ENCODE measurements at regions not wholly inside any gene's neighbourhood (a gene's known extent, or its start where the extent isn't known, plus 50 kb on each side); places are given as distances from the start of the nearest gene placed in this dataset.
"Not testable (repeated sequence)": the region's sequence is repeated elsewhere in the genome, so short reads cannot be mapped to it uniquely, and the experiment has no call there.

- DNase-seq = no peak
- intact Hi-C loops (cut with DNase I) = no loop called here
Measured at GRCh38 chr3:18189282-18190050, 235.7 kb downstream of the SATB1 start.

DNA sequence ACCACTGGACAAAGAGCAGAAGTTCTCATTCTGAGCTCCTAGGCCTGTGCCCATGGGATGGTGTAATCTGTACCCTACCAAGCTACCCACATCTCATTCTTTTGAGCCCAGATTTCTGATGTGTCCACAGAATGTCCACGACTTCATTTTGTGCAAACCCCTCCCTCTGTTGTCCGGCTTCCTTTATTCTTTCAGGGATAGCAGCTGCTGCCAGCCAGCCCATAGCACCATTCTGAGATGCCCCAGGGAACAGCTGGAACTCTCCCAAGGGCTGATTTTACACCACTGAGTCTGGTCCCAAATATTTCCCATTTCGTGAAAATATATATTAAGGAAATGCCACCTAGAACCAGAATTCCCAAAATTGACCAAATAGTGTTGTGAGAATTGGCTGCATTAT lies 236.6 kb downstream of the SATB1 start:
- Histone ChIP-seq H3K27me3 (no peaks in the 10 kb centered on the region), H3K9me3 (no peaks in the 10 kb centered on the region), H3K4me1 (no peaks in the 10 kb centered on the region), H3K27ac (no peak overlapping the region), H3K4me3 (no peak overlapping the region), H3K36me3 (no peaks in the 10 kb centered on the region)
- ATAC-seq = no peak
- intact Hi-C loops (cut with DNase I) = no loop called here
- TF ChIP-seq CTCF (IDR thresholded peaks at IDR 0.05) = no peak
- no peak for DNase-seq

More at GRCh38 chr3:18189282-18190050, 235.7 kb downstream of the SATB1 start:
- no peaks in the 10 kb centered on the region for H3K36me3 ChIP-seq
- no peaks in the 10 kb centered on the region for H3K27me3 ChIP-seq
- no peak for TF ChIP-seq CTCF (IDR thresholded peaks at IDR 0.05)
- no peak for ATAC-seq
- no peak overlapping the region for H3K4me3 ChIP-seq
- no peaks in the 10 kb centered on the region for H3K4me1 ChIP-seq
- no peak overlapping the region for H3K27ac ChIP-seq
- no peaks in the 10 kb centered on the region for H3K9me3 ChIP-seq

GRCh38 chr3:18185624-18186023 lies 239.5 kb downstream of the SATB1 start:
- no peaks in the 10 kb centered on the region for H3K4me1 ChIP-seq
- H3K9me3 ChIP-seq = no peaks in the 10 kb centered on the region
- intact Hi-C loops (cut with DNase I) = no loop called here
- H3K27me3 ChIP-seq = no peaks in the 10 kb centered on the region
- no peak overlapping the region for H3K4me3 ChIP-seq
- TF ChIP-seq CTCF (IDR thresholded peaks at IDR 0.05) = no peak
- no peak overlapping the region for H3K27ac ChIP-seq
- no peaks in the 10 kb centered on the region for H3K36me3 ChIP-seq
- DNase-seq (no peak), ATAC-seq (no peak)

DNA sequence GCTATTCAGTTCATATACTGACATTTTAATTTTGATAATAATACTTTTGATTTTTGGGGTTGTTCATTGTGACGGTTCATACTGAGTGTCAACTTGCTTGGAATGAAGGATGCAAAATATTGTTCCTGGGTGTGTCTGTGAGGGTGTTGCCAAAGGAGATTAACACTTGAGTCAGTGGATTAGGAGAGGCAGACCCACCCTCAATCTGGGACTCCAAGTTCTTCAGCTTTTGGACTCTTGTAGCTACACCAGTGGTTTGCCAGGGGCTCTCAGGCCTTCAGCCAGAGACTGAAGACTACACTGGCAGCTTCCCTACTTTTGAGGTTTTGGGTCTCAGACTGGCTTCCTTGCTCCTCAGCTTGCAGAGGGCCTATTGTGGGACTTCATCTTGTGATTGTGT lies 242.2 kb downstream of the SATB1 start:
- H3K36me3 ChIP-seq; ATAC-seq; DNase-seq; H3K27ac ChIP-seq; H3K4me1 ChIP-seq; H3K4me3 ChIP-seq; intact Hi-C loops (cut with DNase I); H3K27me3 ChIP-seq; H3K9me3 ChIP-seq: not testable (repeated sequence)

- intact Hi-C loops (cut with DNase I) = no loop called here
- Histone ChIP-seq H3K27ac (no peak overlapping the region), H3K4me1 (no peaks in the 10 kb centered on the region), H3K4me3 (no peak overlapping the region), H3K36me3 (no peaks in the 10 kb centered on the region), H3K9me3 (no peaks in the 10 kb centered on the region), H3K27me3 (no peaks in the 10 kb centered on the region)
- DNase-seq (no peak), ATAC-seq (no peak)
- no peak for TF ChIP-seq CTCF (IDR thresholded peaks at IDR 0.05)
Measured at GRCh38 chr3:18179521-18179920, 245.6 kb downstream of the SATB1 start.

DNA sequence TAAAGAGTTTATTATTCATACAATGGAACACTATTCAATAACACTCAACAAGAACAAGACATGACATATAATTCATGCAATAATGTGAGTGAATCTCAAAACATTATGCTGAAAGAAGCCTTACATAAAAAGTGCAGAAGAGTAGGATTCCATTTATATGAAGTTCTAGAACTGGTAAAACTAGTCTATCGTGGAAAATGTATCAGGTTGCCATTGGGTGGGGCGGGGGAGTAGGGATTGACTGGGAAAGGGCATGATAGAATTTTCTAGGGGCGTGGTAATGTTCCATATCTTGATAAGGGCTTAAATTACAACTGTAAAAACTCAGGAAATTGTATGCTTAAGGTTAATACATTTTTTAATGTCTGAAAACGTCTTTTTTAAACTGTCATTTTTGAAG lies 247.9 kb downstream of the SATB1 start:
- no peak overlapping the region for H3K4me3 ChIP-seq
- no peak overlapping the region for H3K27ac ChIP-seq
- no peak for DNase-seq
- intact Hi-C loops (cut with DNase I) = no loop called here
- ATAC-seq = no peak
- no peak for TF ChIP-seq CTCF (IDR thresholded peaks at IDR 0.05)
- H3K36me3 ChIP-seq = no peaks in the 10 kb centered on the region
- H3K27me3 ChIP-seq = no peaks in the 10 kb centered on the region
- H3K9me3 ChIP-seq = no peaks in the 10 kb centered on the region
- no peaks in the 10 kb centered on the region for H3K4me1 ChIP-seq

- H3K27me3 ChIP-seq; H3K4me1 ChIP-seq; ATAC-seq; H3K9me3 ChIP-seq; H3K4me3 ChIP-seq; H3K27ac ChIP-seq; intact Hi-C loops (cut with DNase I); DNase-seq; H3K36me3 ChIP-seq: not testable (repeated sequence)
Measured at GRCh38 chr3:18173891-18174290, 251.2 kb downstream of the SATB1 start.

Data from upper lobe of right lung (tissue), 1 donor.